Breast epithelium (tissue), 4 donors: ENCODE measurements at regions not wholly inside any gene's neighbourhood (a gene's known extent, or its start where the extent isn't known, plus 50 kb on each side); places are given as distances from the start of the nearest gene placed in this dataset.

Experiments used
- DNase-seq, 2 donors: peaks; one replicate each; pipeline ENCODE4 v3.0.0-alpha.2; 2019; ENCODE audit warnings: low spot score in 2 of 2
- H3K27ac ChIP-seq, 2 donors: fragments of 200-600 bp; sonication (generic) in 1 of 2; one replicate each; pipeline ENCODE4 v1.5.1; 2016 to 2019; ENCODE audit warnings: mild to moderate bottlenecking in 1 of 2
- H3K27me3 ChIP-seq, 2 donors: fragments of 200-600 bp; sonication (generic) in 1 of 2; one replicate each; pipeline versions ENCODE4 v1.5.1 to v1.6.0; 2017 to 2019; ENCODE audit warnings: control low read depth in 1 of 2, mild to moderate bottlenecking in 1 of 2
- H3K36me3 ChIP-seq: fragments of 200-600 bp; one replicate; pipeline ENCODE4 v1.5.1; 2019
- H3K4me1 ChIP-seq, 2 donors: fragments of 200-600 bp; sonication (generic); one replicate each; pipeline ENCODE4 v1.5.1; 2016 to 2019; ENCODE audit warnings: control low read depth in 1 of 2
- H3K4me3 ChIP-seq, 3 donors: fragments of 200-600 bp; sonication (generic); 1 replicate in 2 of 3; 2 replicates in 1 of 3; pipeline ENCODE4 v1.5.1; 2016 to 2019; ENCODE audit warnings: mild to moderate bottlenecking in 3 of 3, moderate library complexity in 2 of 3
- H3K9me3 ChIP-seq, 2 donors: fragments of 200-600 bp; sonication (generic) in 1 of 2; one replicate each; pipeline ENCODE4 v1.5.1; 2016 to 2019; ENCODE audit warnings: control low read depth in 1 of 2
- POLR2A ChIP-seq: fragments of 450-650 bp; IDR thresholded peaks from one replicate; pipeline ENCODE4 v1.6.1; 2016; ENCODE audit warnings: antibody characterized with exemption, mild to moderate bottlenecking, moderate library complexity
- POLR2AphosphoS5 ChIP-seq, 3 donors: sonication (generic); formaldehyde crosslinking; IDR thresholded peaks; one replicate each; pipeline ENCODE4 v1.6.1; 2017; ENCODE audit warnings: antibody characterized with exemption in 3 of 3
- intact Hi-C: fragments of 100-400 bp; cut with DNase I; formaldehyde crosslinking; loops from one replicate; pipeline ENCODE4 v1.15.1; 2023; ENCODE audit warnings: low total_unique reads
- TF ChIP-seq, protein P1 (sequence below), 3 donors: fragments of 450-650 bp; IDR thresholded peaks; one replicate each; pipeline ENCODE4 v1.5.1; 2016 to 2017; ENCODE audit warnings: antibody characterized with exemption in 3 of 3, mild to moderate bottlenecking in 3 of 3, moderate library complexity in 3 of 3

DNA sequence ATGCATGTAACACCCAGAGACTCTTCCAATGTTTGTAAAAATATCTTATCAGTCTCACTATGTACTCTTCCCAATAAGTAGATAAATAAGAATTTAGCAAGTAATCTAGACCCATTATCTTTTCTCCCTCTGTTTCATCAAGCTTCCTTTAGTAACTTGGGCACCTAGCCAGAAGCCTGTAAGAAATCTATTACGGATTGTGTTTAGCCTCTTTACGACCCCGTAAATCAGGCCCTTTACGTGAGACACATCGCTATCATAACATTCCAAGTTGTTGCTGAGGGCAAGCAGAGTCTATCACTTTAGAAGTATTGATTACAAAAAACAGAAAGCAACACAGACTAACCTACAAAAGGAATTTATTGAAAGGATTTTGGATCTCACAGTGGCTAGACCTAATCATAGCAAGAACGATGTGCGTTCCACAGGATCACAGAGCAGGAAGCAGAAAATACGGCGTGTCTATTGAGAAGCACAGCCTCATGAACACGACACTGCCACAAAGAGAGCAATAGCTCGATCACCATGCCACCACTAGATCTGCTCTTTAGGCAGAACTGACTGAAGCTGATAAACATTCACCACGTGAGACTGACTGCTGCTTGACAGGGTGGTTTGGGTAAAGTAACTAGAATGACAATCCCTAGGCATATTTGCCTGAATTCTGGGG, 922.1 kb downstream of the AMY1C start:
- TF ChIP-seq, protein P1, sequence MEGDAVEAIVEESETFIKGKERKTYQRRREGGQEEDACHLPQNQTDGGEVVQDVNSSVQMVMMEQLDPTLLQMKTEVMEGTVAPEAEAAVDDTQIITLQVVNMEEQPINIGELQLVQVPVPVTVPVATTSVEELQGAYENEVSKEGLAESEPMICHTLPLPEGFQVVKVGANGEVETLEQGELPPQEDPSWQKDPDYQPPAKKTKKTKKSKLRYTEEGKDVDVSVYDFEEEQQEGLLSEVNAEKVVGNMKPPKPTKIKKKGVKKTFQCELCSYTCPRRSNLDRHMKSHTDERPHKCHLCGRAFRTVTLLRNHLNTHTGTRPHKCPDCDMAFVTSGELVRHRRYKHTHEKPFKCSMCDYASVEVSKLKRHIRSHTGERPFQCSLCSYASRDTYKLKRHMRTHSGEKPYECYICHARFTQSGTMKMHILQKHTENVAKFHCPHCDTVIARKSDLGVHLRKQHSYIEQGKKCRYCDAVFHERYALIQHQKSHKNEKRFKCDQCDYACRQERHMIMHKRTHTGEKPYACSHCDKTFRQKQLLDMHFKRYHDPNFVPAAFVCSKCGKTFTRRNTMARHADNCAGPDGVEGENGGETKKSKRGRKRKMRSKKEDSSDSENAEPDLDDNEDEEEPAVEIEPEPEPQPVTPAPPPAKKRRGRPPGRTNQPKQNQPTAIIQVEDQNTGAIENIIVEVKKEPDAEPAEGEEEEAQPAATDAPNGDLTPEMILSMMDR (IDR thresholded peaks at IDR 0.05): no peak
- TF ChIP-seq POLR2A (no peak), POLR2AphosphoS5 (IDR thresholded peaks at IDR 0.05) (no peak)
- no peaks in the 10 kb centered on the region for H3K27me3 ChIP-seq
- no peak for DNase-seq
- H3K36me3 ChIP-seq: no peaks in the 10 kb centered on the region
- H3K9me3 ChIP-seq: no peaks in the 10 kb centered on the region
- H3K4me1 ChIP-seq: no peaks in the 10 kb centered on the region
- intact Hi-C loops: no loop called here
- H3K4me3 ChIP-seq: no peak overlapping the region
- H3K27ac ChIP-seq: no peak overlapping the region

DNA sequence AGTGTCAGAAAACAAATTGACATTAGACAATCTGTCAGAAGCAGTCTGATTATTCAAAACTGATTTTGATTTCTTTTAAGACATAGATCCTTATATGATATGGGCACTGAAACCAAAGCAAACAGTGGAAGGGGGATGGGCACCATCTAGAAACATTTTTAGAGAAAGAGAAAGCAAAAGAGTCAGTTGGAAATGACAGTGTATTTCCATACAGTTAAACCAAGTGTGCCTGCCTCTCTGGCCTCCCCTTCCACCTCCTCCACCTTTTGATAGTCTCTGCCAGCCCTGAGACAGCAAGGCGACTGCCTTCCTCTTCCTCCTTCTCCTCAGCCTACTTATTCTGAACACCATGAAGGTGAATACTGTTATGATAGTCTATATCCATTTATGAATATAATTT, 949.7 kb downstream of the AMY1C start:
- no peak for TF ChIP-seq POLR2AphosphoS5 (IDR thresholded peaks at IDR 0.05)
- no peak for TF ChIP-seq POLR2A
- TF ChIP-seq, protein P1 (IDR thresholded peaks at IDR 0.05): no peak
- H3K27me3 ChIP-seq: no peaks in the 10 kb centered on the region
- no peak for DNase-seq
- no peaks in the 10 kb centered on the region for H3K36me3 ChIP-seq
- H3K4me1 ChIP-seq: no peaks in the 10 kb centered on the region
- H3K4me3 ChIP-seq: no peak overlapping the region
- intact Hi-C loops: no loop called here
- H3K9me3 ChIP-seq: no peaks in the 10 kb centered on the region
- H3K27ac ChIP-seq: no peak overlapping the region

DNA sequence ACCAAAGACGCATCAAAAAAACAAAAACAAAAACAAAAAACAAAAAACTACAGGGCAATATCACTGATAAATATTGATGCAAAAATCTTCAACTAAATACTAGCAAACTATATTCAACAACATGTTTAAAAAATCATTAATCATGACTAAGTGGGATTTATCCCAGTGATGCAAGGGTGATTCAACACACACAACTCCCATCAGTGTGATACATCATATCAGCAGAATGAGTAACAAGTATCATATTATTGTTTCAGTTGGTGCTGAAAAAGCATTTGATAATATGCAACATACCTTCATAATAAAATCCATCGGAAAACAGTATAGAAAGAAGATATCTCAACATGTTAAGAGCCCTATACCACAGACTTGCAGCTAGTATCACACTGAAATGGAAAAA, 953.0 kb downstream of the AMY1C start:
- no peak for DNase-seq
- no peaks in the 10 kb centered on the region for H3K27me3 ChIP-seq
- no peak for TF ChIP-seq POLR2A
- TF ChIP-seq, protein P1 (IDR thresholded peaks at IDR 0.05): no peak
- TF ChIP-seq POLR2AphosphoS5 (IDR thresholded peaks at IDR 0.05): no peak
- no peaks in the 10 kb centered on the region for H3K36me3 ChIP-seq
- peaks cover 0 to 5% of the 10 kb centered on the region in 2 donors for H3K9me3 ChIP-seq
- intact Hi-C loops: no loop called here
- no peak overlapping the region for H3K27ac ChIP-seq
- H3K4me3 ChIP-seq: no peak overlapping the region
- H3K4me1 ChIP-seq: no peaks in the 10 kb centered on the region

DNA sequence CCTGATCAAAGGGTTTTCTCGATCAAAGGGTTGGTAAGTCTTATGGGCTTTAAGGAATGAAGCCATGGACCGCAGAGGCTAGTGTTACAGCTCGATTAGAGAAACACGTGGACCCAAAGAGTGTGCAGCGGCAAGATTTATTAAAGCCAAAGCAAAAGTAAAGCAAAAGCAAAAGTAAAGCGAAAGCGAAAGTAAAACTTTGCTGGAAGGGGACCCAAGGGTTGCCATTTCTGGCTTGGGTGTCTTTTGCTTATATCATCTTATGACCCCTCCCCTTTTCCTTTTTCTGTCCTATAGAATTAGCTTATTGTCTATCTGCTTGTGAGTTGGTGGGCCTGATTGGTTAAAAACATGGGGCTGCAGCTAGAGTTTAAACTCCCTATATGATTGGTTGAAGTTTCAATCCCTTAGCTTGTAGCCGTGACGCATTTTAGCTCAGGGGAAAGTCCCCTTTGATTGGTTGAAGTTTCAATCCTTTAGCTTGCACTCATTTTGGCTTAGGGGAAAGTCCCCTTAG, 957.0 kb downstream of the AMY1C start:
- Histone ChIP-seq H3K27me3 (no peaks in the 10 kb centered on the region), H3K4me1 (no peaks in the 10 kb centered on the region), H3K27ac (no peak overlapping the region), H3K36me3 (no peaks in the 10 kb centered on the region), H3K4me3 (peak overlapping the region in 1 of 3 donors; percentile 26), H3K9me3 (peaks cover 0 to 5% of the 10 kb centered on the region in 2 donors)
- intact Hi-C loops: no loop called here
- no peak for DNase-seq
- TF ChIP-seq POLR2A: no peak
- TF ChIP-seq POLR2AphosphoS5 (IDR thresholded peaks at IDR 0.05): no peak
- TF ChIP-seq, protein P1 (IDR thresholded peaks at IDR 0.05): no peak

DNA sequence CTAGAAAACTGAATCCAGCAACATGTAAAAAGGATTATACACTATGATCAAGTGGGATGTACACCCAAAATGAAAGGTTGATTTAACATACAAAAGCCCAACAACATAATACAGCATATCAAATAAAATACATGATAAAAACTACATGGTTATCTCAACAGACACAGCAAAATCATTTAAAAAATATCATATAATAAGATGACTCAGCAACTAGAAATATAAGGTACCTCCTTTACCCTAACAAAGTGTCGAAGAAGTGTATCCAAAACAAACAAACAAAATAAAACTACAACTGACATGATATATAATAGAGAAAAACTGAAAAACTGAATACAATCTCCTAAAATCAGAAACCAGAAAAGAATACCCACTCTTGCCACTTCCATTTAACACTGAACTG, 969.1 kb downstream of the AMY1C start:
- Histone ChIP-seq H3K4me3 (no peak overlapping the region), H3K27me3 (no peaks in the 10 kb centered on the region), H3K27ac (no peak overlapping the region), H3K36me3 (no peaks in the 10 kb centered on the region), H3K9me3 (no peaks in the 10 kb centered on the region), H3K4me1 (no peaks in the 10 kb centered on the region)
- no peak for TF ChIP-seq POLR2AphosphoS5 (IDR thresholded peaks at IDR 0.05)
- no peak for TF ChIP-seq POLR2A
- no peak for DNase-seq
- intact Hi-C loops: no loop called here
